GM18858 (cell line): ENCODE measurements at regions not wholly inside any gene's neighbourhood (a gene's known extent, or its start where the extent isn't known, plus 50 kb on each side); places are given as distances from the start of the nearest gene placed in this dataset.
"Not testable (repeated sequence)": the region's sequence is repeated elsewhere in the genome, so short reads cannot be mapped to it uniquely, and the experiment has no call there.

Experiments
- ATAC-seq: cut with Tn5 transposase; IDR thresholded peaks from one replicate; pipeline ENCODE4 v1.9.1; 2021; ENCODE audit not compliant: unreplicated experiment

- ATAC-seq, result no peak
Measured at GRCh38 chr18:55907453-55908175, 319.6 kb upstream of the TCF4 start.

- no peak for ATAC-seq
Measured at GRCh38 chr18:55906536-55906935, 318.5 kb upstream of the TCF4 start.

- ATAC-seq, result no peak
Measured at GRCh38 chr18:55903911-55904310, 315.9 kb upstream of the TCF4 start.

- ATAC-seq, result no peak
Measured at GRCh38 chr18:55900380-55900779, 312.4 kb upstream of the TCF4 start.

GRCh38 chr18:55897091-55897689 lies 309.2 kb upstream of the TCF4 start:
- no peak for ATAC-seq

GRCh38 chr18:55893948-55894347 lies 306.0 kb upstream of the TCF4 start:
- ATAC-seq, result no peak

GRCh38 chr18:55892862-55893813 lies 305.1 kb upstream of the TCF4 start:
- ATAC-seq, result not testable (repeated sequence)

- ATAC-seq, result no peak
Measured at GRCh38 chr18:55886886-55887285, 298.9 kb upstream of the TCF4 start.

GRCh38 chr18:55884498-55884897 lies 296.5 kb upstream of the TCF4 start:
- ATAC-seq, result no peak

- no peak for ATAC-seq
Measured at GRCh38 chr18:55880617-55881016, 292.6 kb upstream of the TCF4 start.

- ATAC-seq, result no peak
Measured at GRCh38 chr18:55879331-55879730, 291.3 kb upstream of the TCF4 start.

GRCh38 chr18:55878224-55878623 lies 290.2 kb upstream of the TCF4 start:
- no peak for ATAC-seq

GRCh38 chr18:55877321-55877720 lies 289.3 kb upstream of the TCF4 start:
- no peak for ATAC-seq

GRCh38 chr18:55876254-55876653 lies 288.3 kb upstream of the TCF4 start:
- ATAC-seq, result no peak

- ATAC-seq, result no peak
Measured at GRCh38 chr18:55875371-55875901, 287.4 kb upstream of the TCF4 start.

- no peak for ATAC-seq
Measured at GRCh38 chr18:55869556-55870501, 281.8 kb upstream of the TCF4 start.

GRCh38 chr18:55868909-55869308 lies 280.9 kb upstream of the TCF4 start:
- no peak for ATAC-seq

- no peak for ATAC-seq
Measured at GRCh38 chr18:55866886-55867285, 278.9 kb upstream of the TCF4 start.

- ATAC-seq, result no peak
Measured at GRCh38 chr18:55866006-55866405, 278.0 kb upstream of the TCF4 start.

GRCh38 chr18:55864281-55864680 lies 276.3 kb upstream of the TCF4 start:
- ATAC-seq, result no peak
